ENCODE measurements at regions not wholly inside any gene's neighbourhood (a gene's known extent, or its start where the extent isn't known, plus 50 kb on each side); places are given as distances from the start of the nearest gene placed in this dataset.

DNA sequence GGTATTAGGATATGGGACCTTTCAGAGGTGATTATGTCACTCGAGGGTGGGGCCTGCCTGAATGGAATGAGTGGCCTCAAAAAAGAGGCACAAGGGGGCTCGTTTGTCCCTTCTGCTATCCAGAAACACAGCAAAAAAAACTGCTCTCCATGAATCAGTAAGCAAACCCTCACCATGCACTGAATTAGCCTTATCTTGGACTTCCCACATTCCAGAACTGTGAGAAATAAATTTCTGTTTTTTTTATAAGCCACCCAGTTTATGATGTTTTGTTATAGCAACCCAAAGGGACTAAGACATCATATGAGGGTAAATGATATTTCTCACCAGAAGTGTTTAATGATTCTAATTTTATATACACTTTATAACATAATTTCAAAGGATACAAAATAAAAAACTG is 476.6 kb upstream of the EDIL3 start:
- TF ChIP-seq EP300 (IDR thresholded peaks at IDR 0.05) (no peak), POLR2A (IDR thresholded peaks at IDR 0.05) (no peak)
- Histone ChIP-seq H3K4me1 (ENCODE audit: insufficient read depth) (no peaks in the 10 kb centered on the region), H3K27ac (no peak overlapping the region), H3K9me3 (no peaks in the 10 kb centered on the region), H3K27me3 (no peaks in the 10 kb centered on the region), H3K4me3 (no peak overlapping the region), H3K36me3 (no peaks in the 10 kb centered on the region)
- DNase-seq = no peak
- intact Hi-C loops (cut with DNase I) = no loop called here
- 57 to 74% (median 68%) methylated on average over 2 of the region's 2 CpGs for WGBS, 3 donors

DNA sequence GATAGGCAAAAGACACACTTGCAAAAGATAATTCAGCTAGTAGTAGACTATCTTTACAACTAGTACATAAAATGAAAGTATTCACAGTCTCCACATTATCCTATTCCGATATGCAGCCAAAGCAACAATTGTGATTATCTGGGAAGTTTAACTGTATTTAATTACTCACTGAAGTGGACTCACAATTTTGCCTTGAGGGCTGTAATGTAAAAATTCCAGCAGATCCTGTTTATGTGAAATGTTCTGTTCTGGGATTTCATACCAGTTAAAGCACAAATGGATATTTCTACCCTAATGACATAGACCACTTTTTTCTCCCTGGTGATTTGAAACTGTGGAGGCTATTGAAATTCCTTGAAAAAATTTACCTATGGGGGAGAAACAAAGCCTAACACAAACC is 474.4 kb upstream of the EDIL3 start:
- no peak overlapping the region for H3K4me3 ChIP-seq
- H3K27ac ChIP-seq = no peak overlapping the region
- no peaks in the 10 kb centered on the region for H3K36me3 ChIP-seq
- WGBS, 3 donors = 70 to 83% (median 79%) methylated on average over 1 of the region's 1 CpG
- no peak for TF ChIP-seq EP300 (IDR thresholded peaks at IDR 0.05)
- TF ChIP-seq, protein P1, sequence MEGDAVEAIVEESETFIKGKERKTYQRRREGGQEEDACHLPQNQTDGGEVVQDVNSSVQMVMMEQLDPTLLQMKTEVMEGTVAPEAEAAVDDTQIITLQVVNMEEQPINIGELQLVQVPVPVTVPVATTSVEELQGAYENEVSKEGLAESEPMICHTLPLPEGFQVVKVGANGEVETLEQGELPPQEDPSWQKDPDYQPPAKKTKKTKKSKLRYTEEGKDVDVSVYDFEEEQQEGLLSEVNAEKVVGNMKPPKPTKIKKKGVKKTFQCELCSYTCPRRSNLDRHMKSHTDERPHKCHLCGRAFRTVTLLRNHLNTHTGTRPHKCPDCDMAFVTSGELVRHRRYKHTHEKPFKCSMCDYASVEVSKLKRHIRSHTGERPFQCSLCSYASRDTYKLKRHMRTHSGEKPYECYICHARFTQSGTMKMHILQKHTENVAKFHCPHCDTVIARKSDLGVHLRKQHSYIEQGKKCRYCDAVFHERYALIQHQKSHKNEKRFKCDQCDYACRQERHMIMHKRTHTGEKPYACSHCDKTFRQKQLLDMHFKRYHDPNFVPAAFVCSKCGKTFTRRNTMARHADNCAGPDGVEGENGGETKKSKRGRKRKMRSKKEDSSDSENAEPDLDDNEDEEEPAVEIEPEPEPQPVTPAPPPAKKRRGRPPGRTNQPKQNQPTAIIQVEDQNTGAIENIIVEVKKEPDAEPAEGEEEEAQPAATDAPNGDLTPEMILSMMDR (IDR thresholded peaks at IDR 0.05) = no peak
- no peak for DNase-seq
- intact Hi-C loops (cut with DNase I) = no loop called here
- H3K9me3 ChIP-seq = no peaks in the 10 kb centered on the region
- H3K4me1 ChIP-seq (ENCODE audit: insufficient read depth) = no peaks in the 10 kb centered on the region
- no peaks in the 10 kb centered on the region for H3K27me3 ChIP-seq

DNA sequence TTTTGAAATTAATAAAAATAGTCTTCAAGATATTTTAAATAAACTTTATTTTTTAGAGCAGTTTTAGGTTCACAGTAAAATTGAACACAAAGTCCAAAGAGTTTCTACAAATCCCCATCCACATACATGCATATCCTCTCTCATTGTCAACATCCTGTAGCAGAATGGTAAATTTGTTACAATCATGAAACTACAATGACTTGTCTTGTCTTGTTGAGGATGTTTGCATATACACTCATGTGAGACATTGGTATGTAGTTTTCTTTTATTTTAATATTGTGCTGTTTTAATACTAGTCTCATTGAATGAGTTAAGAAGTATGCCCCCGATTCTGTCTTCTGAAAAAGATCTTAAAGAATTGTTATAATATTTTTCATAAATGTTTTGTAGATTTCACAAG is 447.0 kb upstream of the EDIL3 start:
- H3K4me1 ChIP-seq (ENCODE audit: insufficient read depth) = no peaks in the 10 kb centered on the region
- intact Hi-C loops (cut with DNase I) = no loop called here
- no peak overlapping the region for H3K27ac ChIP-seq
- H3K4me3 ChIP-seq = no peak overlapping the region
- no peaks in the 10 kb centered on the region for H3K9me3 ChIP-seq
- H3K36me3 ChIP-seq = no peaks in the 10 kb centered on the region
- no peaks in the 10 kb centered on the region for H3K27me3 ChIP-seq
- no peak for DNase-seq
- TF ChIP-seq POLR2A (IDR thresholded peaks at IDR 0.05) = no peak
- TF ChIP-seq, protein P1 (IDR thresholded peaks at IDR 0.05) = no peak
- 88 to 94% (median 94%) methylated on average over 1 of the region's 1 CpG for WGBS, 3 donors

DNA sequence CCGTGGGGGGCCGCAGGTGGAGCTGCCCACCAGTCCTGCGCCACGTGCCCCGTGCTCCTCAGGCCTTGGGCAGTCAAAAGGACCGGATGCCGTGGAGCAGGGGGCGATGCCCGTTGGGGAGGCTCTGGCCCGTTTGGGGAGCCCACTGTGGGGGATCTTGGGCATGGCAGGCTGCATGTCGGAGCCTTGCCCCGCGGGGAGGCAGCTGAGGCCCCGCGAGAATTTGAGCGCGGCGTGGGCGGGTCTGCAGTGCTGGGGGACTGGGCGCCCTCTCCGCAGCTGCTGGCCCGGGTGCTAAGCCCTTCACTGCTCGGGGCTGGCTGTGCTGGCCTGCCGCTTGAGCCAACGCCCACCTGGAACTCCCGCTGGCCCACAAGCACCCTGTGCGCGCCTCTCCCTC is 445.6 kb upstream of the EDIL3 start:
- no peaks in the 10 kb centered on the region for H3K27me3 ChIP-seq
- H3K27ac ChIP-seq = no peak overlapping the region
- H3K4me1 ChIP-seq (ENCODE audit: insufficient read depth) = no peaks in the 10 kb centered on the region
- TF ChIP-seq EP300 (IDR thresholded peaks at IDR 0.05) (no peak), POLR2A (IDR thresholded peaks at IDR 0.05) (no peak)
- TF ChIP-seq, protein P1 (IDR thresholded peaks at IDR 0.05) = no peak
- intact Hi-C loops (cut with DNase I) = no loop called here
- 91 to 94% (median 93%) methylated on average over 28 of the region's 28 CpGs for WGBS, 3 donors
- DNase-seq = no peak
- no peak overlapping the region for H3K4me3 ChIP-seq
- H3K36me3 ChIP-seq = no peaks in the 10 kb centered on the region
- no peaks in the 10 kb centered on the region for H3K9me3 ChIP-seq

DNA sequence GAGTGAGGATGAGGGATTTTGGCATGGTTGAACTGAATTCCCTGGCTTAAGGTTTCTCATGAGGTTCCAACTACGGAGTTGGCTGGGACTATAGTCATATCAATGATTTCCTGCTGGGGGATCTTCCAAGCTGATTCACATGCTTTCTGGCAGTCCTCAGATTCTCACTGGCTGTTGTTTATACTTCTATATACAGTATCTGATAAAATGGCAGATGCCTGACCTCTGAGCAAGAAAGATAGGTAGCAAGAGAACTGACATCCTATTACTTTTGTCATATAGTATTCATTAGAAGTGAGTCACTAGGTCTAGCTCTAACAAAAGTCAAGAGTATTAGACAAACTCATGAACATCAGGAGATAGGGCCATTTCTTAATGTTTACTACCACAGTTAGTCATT is 440.9 kb upstream of the EDIL3 start:
- DNase-seq = no peak
- Histone ChIP-seq H3K36me3 (no peaks in the 10 kb centered on the region), H3K4me1 (ENCODE audit: insufficient read depth) (no peaks in the 10 kb centered on the region), H3K9me3 (no peaks in the 10 kb centered on the region), H3K27me3 (no peaks in the 10 kb centered on the region), H3K4me3 (no peak overlapping the region), H3K27ac (no peak overlapping the region)
- 79 to 88% (median 80%) methylated on average over 1 of the region's 1 CpG for WGBS, 3 donors
- TF ChIP-seq EP300 (IDR thresholded peaks at IDR 0.05) = no peak
- no peak for TF ChIP-seq POLR2A (IDR thresholded peaks at IDR 0.05)
- TF ChIP-seq, protein P1 (IDR thresholded peaks at IDR 0.05) = no peak
- intact Hi-C loops (cut with DNase I) = no loop called here

Data from ovary (tissue), 7 donors.